Right ventricle myocardium inferior (tissue), 1 donor: ENCODE measurements at regions not wholly inside any gene's neighbourhood (a gene's known extent, or its start where the extent isn't known, plus 50 kb on each side); places are given as distances from the start of the nearest gene placed in this dataset.
"Not testable (repeated sequence)": the region's sequence is repeated elsewhere in the genome, so short reads cannot be mapped to it uniquely, and the experiment has no call there.

Source experiments
- ATAC-seq: fragments of 200-7000 bp; cut with Tn5 transposase; one replicate; pipeline ENCODE4 v1.9.1; 2020; ENCODE audit warnings: mild to moderate bottlenecking, moderate library complexity
- DNase-seq: peaks from one replicate; pipeline ENCODE4 v3.0.0; 2021; ENCODE audit errors: missing footprints
- intact Hi-C: fragments of 100-400 bp; cut with DNase I; formaldehyde crosslinking; loops from one replicate; pipeline ENCODE4 v1.11.0; 2022
- donor health status: DM: no; HTN: yes; CAD: no; lungs with severe emphysema.

- ATAC-seq (no peak), DNase-seq (no peak)
- intact Hi-C loops, result no loop called here
Observed at GRCh38 chr6:33507261-33507660, 52.9 kb downstream of the ZBTB9 start.

DNA sequence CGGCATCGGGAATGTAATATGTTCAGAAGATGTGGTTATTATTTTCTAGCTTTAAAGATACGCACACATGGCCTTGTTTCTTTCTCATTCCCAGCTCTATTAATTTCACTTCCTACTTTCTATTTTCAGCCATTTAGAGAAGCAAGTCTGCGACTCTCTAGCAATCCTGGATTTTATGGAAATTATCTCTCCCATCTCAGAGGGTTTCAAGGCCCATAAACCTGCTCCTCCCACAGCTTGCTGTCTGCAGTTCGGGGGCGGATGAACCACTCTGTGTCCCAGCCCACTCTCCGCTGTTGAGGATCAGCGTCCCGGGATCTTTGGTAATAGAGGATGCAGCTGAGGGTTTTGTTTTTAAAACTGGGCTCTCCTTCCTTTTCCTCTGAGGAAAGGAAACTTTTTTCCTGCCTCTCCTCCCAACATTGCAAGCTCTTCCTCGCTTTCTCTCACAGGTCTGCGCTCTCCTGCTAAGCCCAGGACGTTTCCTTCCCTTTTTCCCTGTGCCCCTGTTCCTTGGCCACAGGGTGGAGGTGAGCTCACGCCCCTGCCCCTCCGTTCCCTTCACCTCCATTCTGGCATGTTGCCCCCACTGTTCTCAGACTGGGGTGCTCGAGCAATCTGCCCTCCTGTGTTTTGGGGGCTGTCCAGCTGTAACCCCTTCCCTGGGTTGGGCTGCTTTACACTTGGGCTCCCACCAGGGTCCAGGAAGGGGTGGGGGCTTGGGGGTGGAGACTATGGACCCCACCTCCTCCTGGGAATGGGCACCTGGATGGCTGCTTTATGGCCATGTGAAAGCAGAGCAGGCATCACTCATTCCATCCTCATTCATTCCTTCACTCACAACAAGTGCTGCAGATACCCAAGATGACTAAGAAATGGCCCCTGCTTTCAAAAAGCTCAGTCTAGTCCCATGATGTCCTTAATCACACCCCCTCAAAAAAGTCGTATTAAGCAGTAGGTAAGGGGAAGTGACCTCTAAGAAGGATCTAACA, 54.9 kb downstream of the ZBTB9 start:
- ATAC-seq, result peak; percentile 39
- intact Hi-C loops, result no loop called here
- DNase-seq, result no peak

GRCh38 chr6:33513213-33513612, 58.8 kb downstream of the ZBTB9 start:
- DNase-seq (no peak), ATAC-seq (no peak)
- intact Hi-C loops, result no loop called here

DNA sequence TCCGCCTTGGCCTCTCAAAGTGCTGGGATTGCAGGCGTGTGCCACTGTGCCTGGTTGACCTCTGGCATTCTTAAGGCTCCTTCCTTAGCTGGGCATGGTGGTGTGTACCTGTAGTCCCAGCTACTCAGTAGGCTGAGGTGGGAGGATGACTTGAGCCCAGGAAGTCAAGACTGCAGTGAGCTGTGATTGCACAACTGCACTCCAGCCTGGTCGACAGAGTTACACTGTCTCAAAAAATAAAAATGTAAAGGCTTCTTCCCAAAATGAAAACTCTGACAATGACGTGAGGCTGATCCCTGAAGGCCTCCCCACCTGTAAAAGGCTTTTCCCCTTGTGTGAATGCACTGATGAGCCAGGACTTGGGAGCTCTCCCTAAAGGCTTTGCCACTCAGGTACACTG, 62.4 kb downstream of the ZBTB9 start:
- ATAC-seq, result no peak
- intact Hi-C loops, result no loop called here
- DNase-seq, result no peak

GRCh38 chr6:33520636-33521488, 59.2 kb downstream of the BAK1 start:
- ATAC-seq, intact Hi-C loops, DNase-seq: not testable (repeated sequence)

DNA sequence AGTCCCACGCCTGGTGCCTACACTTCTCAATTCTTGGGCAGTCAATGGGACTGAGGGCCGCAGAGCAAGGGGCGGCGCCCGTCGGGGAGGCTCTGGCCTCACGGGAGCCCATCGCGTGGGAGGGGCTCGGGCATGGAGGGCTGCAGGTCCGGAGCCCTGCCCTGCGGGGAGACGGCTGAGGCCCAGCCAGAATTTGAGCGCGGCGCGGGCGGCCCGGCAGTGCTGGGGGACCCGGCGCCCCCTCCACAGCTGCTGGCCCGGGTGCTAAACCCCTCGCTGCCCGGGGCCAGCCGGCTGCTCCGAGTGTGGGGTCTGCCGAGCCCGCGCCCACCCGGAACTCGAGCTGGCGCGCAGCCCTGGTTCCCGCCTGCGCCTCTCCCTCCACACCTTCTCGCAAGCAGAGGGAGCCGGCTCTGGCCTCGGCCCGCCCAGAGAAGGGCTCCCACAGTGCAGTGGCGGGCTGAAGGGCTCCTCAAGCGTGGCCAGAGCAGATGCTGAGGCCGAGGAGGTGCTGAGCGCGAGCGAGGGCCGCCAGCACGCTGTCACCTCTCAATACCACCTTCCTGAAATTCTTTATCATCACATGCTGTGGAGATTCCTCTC, 58.5 kb downstream of the BAK1 start:
- ATAC-seq, result no peak
- intact Hi-C loops, result no loop called here

More for the DNA sequence above, 58.5 kb downstream of the BAK1 start:
- DNase-seq, result no peak
